B cell (primary cell): ENCODE measurements at regions not wholly inside any gene's neighbourhood (a gene's known extent, or its start where the extent isn't known, plus 50 kb on each side); places are given as distances from the start of the nearest gene placed in this dataset.
A peak's percentile ranks its signal among the peaks of the same experiment; 100 is the strongest.

Experiments
- ATAC-seq: fragments of 200-7000 bp; cut with Tn5 transposase; one replicate; pipeline ENCODE4 v1.10.0; 2021; ENCODE audit warnings: low read depth, mild to moderate bottlenecking, moderate number of reproducible peaks, moderate library complexity
- CTCF ChIA-PET: fragments of 350-600 bp; sonication (Branson Sonifier 250); formaldehyde crosslinking; loops from one replicate; lab custom pipeline; 2021; ENCODE audit warnings: antibody characterized with exemption, inconsistent platforms; lab: Charles Lee
- POLR2A ChIA-PET: fragments of 350-600 bp; sonication (Branson Sonifier 250); formaldehyde crosslinking; loops from one replicate; lab custom pipeline; 2021; ENCODE audit warnings: antibody characterized with exemption; lab: Charles Lee
- DNase-seq: peaks from one replicate; pipeline ENCODE4 v3.0.0; 2013
- H2AFZ ChIP-seq: 2 replicates; pipeline ENCODE4 v1.6.1; 2012; ENCODE audit warnings: mild to moderate bottlenecking, low read depth, low read length; ENCODE audit not compliant: insufficient read depth, poor library complexity, severe bottlenecking
- H3K27ac ChIP-seq, 2 donors: 1 replicate in 1 of 2; 2 replicates in 1 of 2; pipeline ENCODE4 v1.5.1; 2012 to 2013; ENCODE audit warnings: low read length in 2 of 2, mild to moderate bottlenecking in 2 of 2, moderate library complexity in 1 of 2
- H3K27me3 ChIP-seq, 4 experiments: fragments of 200-600 bp in 1 of 4; sonication (generic) in 1 of 4; replicated peaks in 1 of 4; 1 replicate in 2 of 4; 2 replicates in 2 of 4; pipeline versions ENCODE4 v1.6.1 to v1.7.0; 2013 to 2016; ENCODE audit warnings: low read length in 3 of 4, mild to moderate bottlenecking in 2 of 4, mixed read lengths in 1 of 4, moderate library complexity in 1 of 4; ENCODE audit not compliant: insufficient read depth in 4 of 4, control insufficient read depth in 3 of 4; ENCODE audit errors: control extremely low read depth in 1 of 4
- H3K36me3 ChIP-seq, 2 experiments: replicated peaks in 1 of 2; 1 replicate in 1 of 2; 2 replicates in 1 of 2; pipeline versions ENCODE4 v1.6.1 to v1.7.1; 2013; ENCODE audit warnings: low read length in 1 of 2; ENCODE audit not compliant: insufficient read depth in 2 of 2, control insufficient read depth in 1 of 2; ENCODE audit errors: control extremely low read depth in 1 of 2, extremely low read depth in 1 of 2
- H3K4me1 ChIP-seq, 2 donors: fragments of 200-600 bp in 1 of 2; sonication (generic) in 1 of 2; 1 replicate in 1 of 2; 2 replicates in 1 of 2; pipeline versions ENCODE4 v1.5.1 to v1.6.1; 2013 to 2017; ENCODE audit warnings: low read length in 2 of 2; ENCODE audit not compliant: control insufficient read depth in 2 of 2, insufficient read depth in 2 of 2
- H3K4me2 ChIP-seq: replicated peaks from 2 replicates; pipeline ENCODE3; 2012; ENCODE audit warnings: mild to moderate bottlenecking, low read depth, low read length; ENCODE audit not compliant: poor library complexity, severe bottlenecking
- H3K4me3 ChIP-seq, 5 experiments: fragments of 200-600 bp in 1 of 5; sonication (generic) in 1 of 5; 1 replicate in 3 of 5; 2 replicates in 2 of 5; pipeline versions ENCODE4 v1.5.1 to v1.7.0; 2011 to 2016; ENCODE audit warnings: low read length in 4 of 5, mild to moderate bottlenecking in 4 of 5, low read depth in 2 of 5, control low read depth in 1 of 5, moderate library complexity in 1 of 5; ENCODE audit not compliant: insufficient read depth in 1 of 5; ENCODE audit errors: control extremely low read depth in 1 of 5, extremely low read depth in 1 of 5
- H3K79me2 ChIP-seq: fragments of 200-600 bp; sonication (generic); one replicate; pipeline ENCODE4 v1.6.0; 2016; ENCODE audit warnings: low read length; ENCODE audit not compliant: control insufficient read depth, insufficient read depth
- H3K9ac ChIP-seq: fragments of 200-600 bp; sonication (generic); 2 replicates; pipeline ENCODE4 v1.6.1; 2017; ENCODE audit warnings: mild to moderate bottlenecking, low read length, moderate library complexity
- H3K9me3 ChIP-seq, 3 donors: one replicate each; pipeline versions ENCODE4 v1.6.1 to v1.7.1; 2013; ENCODE audit warnings: low read length in 2 of 3; ENCODE audit not compliant: control insufficient read depth in 2 of 3, insufficient read depth in 1 of 3; ENCODE audit errors: control extremely low read depth in 1 of 3
- H4K20me1 ChIP-seq: 2 replicates; pipeline ENCODE4 v1.6.0; 2012; ENCODE audit warnings: mild to moderate bottlenecking, low read length; ENCODE audit not compliant: insufficient read depth, control insufficient read depth, poor library complexity, severe bottlenecking
- H3K27ac Mint-ChIP-seq: one replicate; pipeline ENCODE4 v1.8.0; 2021; ENCODE audit warnings: mixed read lengths
- H3K27me3 Mint-ChIP-seq: one replicate; pipeline ENCODE4 v1.8.0; 2021; ENCODE audit warnings: mixed read lengths
- H3K4me1 Mint-ChIP-seq: one replicate; pipeline ENCODE4 v1.8.0; 2021; ENCODE audit warnings: mixed read lengths
- H3K4me3 Mint-ChIP-seq: one replicate; pipeline ENCODE4 v1.8.0; 2021; ENCODE audit warnings: mixed read lengths
- H3K9me3 Mint-ChIP-seq: one replicate; pipeline ENCODE4 v1.8.0; 2022; ENCODE audit warnings: mixed read lengths; ENCODE audit not compliant: insufficient read depth
- EZH2 ChIP-seq: IDR thresholded peaks from 2 replicates; pipeline ENCODE4 v1.6.1; 2012; ENCODE audit warnings: borderline replicate concordance, low read depth, mild to moderate bottlenecking, moderate library complexity, low read length; ENCODE audit not compliant: insufficient read depth, poor library complexity, severe bottlenecking
- WGBS: methylation state at CpG from one replicate; pipeline ENCODE4 v1.1.5; 2013; ENCODE audit warnings: missing lambda C conversion rate; ENCODE audit not compliant: insufficient coverage; 5-methylcytosine and 5-hydroxymethylcytosine counted together
- intact Hi-C: fragments of 100-400 bp; cut with micrococcal nuclease; formaldehyde crosslinking; loops from one replicate; pipeline ENCODE4 v1.10.0; 2022
- TF ChIP-seq, protein P1 (sequence below): fragments of 200-600 bp; IDR thresholded peaks from one replicate; pipeline ENCODE4 v1.8.0; 2022; ENCODE audit warnings: antibody characterized with exemption, mild to moderate bottlenecking

DNA sequence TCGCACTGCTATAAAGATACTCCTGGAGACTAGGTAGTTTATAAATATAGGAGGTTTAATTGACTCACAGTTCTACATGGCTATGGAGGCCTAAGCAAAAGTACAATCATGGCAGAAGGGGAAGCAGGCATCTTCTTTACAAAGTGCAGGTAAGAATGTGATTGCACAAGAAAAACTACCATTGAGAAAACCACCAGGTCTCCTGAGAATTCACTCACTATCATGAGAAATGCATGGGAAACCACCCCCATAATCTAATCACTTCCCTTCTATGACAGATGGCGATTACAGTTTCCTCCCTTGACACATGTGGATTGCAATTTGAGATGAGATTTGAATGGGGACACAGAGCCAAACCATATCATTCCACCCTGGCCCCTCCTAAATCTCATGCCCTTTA, 121.2 kb upstream of the ST8SIA4 start:
- no peak for TF ChIP-seq EZH2
- TF ChIP-seq, protein P1, sequence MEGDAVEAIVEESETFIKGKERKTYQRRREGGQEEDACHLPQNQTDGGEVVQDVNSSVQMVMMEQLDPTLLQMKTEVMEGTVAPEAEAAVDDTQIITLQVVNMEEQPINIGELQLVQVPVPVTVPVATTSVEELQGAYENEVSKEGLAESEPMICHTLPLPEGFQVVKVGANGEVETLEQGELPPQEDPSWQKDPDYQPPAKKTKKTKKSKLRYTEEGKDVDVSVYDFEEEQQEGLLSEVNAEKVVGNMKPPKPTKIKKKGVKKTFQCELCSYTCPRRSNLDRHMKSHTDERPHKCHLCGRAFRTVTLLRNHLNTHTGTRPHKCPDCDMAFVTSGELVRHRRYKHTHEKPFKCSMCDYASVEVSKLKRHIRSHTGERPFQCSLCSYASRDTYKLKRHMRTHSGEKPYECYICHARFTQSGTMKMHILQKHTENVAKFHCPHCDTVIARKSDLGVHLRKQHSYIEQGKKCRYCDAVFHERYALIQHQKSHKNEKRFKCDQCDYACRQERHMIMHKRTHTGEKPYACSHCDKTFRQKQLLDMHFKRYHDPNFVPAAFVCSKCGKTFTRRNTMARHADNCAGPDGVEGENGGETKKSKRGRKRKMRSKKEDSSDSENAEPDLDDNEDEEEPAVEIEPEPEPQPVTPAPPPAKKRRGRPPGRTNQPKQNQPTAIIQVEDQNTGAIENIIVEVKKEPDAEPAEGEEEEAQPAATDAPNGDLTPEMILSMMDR: no peak
- Histone ChIP-seq H3K4me1 (no peaks in the 10 kb centered on the region), H3K27ac (no peak overlapping the region), H3K4me2 (no peak overlapping the region), H3K4me3 (no peak overlapping the region), H3K9me3 (peaks cover 2 to 8% (median 7%) of the 10 kb centered on the region in 3 donors), H3K79me2 (no peaks in the 10 kb centered on the region), H3K36me3 (no peaks in the 10 kb centered on the region), H3K9ac (no peak overlapping the region), H4K20me1 (no peaks in the 10 kb centered on the region), H3K27me3 (peaks cover 0 to 4% (median 0%) of the 10 kb centered on the region in 4 experiments), H2AFZ (no peak overlapping the region)
- peak overlapping the region; percentile 28 for H3K27ac Mint-ChIP-seq
- ChIA-PET CTCF (interaction anchor here (0.9 kb wide), 1 partner anchor 21 kb away, joined by 3 read pairs; no protein-coding TSS in a partner anchor), POLR2A (no interaction called here)
- peaks cover 7% of the 10 kb centered on the region for H3K4me1 Mint-ChIP-seq
- H3K4me3 Mint-ChIP-seq: no peak overlapping the region
- peak; percentile 49 for DNase-seq
- intact Hi-C loops: no loop called here
- no CpG with 5 or more reads among the region's 2 CpGs for WGBS
- H3K9me3 Mint-ChIP-seq: no peaks in the 10 kb centered on the region
- peaks cover 9% of the 10 kb centered on the region for H3K27me3 Mint-ChIP-seq
- peak; percentile 79 for ATAC-seq

DNA sequence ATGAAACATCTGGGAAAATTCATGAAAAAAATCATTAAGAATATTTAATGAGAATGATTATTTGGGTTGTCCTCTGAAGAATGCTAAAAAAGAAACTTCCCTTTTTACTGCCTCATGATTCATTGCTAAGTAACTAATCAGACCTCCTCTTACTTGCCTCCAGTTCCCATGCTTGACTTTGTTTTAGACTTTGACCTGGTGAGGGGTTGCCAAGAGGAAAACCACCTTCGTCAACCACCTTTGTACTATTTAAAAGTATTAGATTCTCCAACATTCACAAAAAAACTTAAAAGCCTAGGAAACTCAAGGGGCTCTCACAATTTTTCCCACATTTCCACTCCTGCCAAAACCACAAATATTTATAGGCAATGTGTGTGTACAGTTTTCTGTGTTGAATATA, 115.2 kb upstream of the ST8SIA4 start:
- peaks cover 0 to 2% (median 0%) of the 10 kb centered on the region in 3 donors for H3K9me3 ChIP-seq
- WGBS: no CpG with 5 or more reads among the region's 1 CpG
- H3K36me3 ChIP-seq: no peaks in the 10 kb centered on the region
- no peak overlapping the region for H2AFZ ChIP-seq
- no peak overlapping the region for H3K27ac Mint-ChIP-seq
- DNase-seq (no peak), ATAC-seq (no peak)
- H3K4me1 Mint-ChIP-seq: no peaks in the 10 kb centered on the region
- no peaks in the 10 kb centered on the region for H4K20me1 ChIP-seq
- H3K9ac ChIP-seq: no peak overlapping the region
- ChIA-PET POLR2A (no interaction called here), CTCF (no interaction called here)
- H3K4me3 ChIP-seq: no peak overlapping the region
- intact Hi-C loops: no loop called here
- H3K27me3 ChIP-seq: no peaks in the 10 kb centered on the region
- no peak overlapping the region for H3K4me3 Mint-ChIP-seq
- H3K27me3 Mint-ChIP-seq: no peaks in the 10 kb centered on the region
- H3K4me1 ChIP-seq: no peaks in the 10 kb centered on the region
- no peak overlapping the region for H3K4me2 ChIP-seq
- no peak overlapping the region for H3K27ac ChIP-seq
- TF ChIP-seq, protein P1: no peak
- no peak for TF ChIP-seq EZH2
- H3K9me3 Mint-ChIP-seq: no peaks in the 10 kb centered on the region
- no peaks in the 10 kb centered on the region for H3K79me2 ChIP-seq
